ENCODE measurements at regions not wholly inside any gene's neighbourhood (a gene's known extent, or its start where the extent isn't known, plus 50 kb on each side); places are given as distances from the start of the nearest gene placed in this dataset.
"Not testable (repeated sequence)": the region's sequence is repeated elsewhere in the genome, so short reads cannot be mapped to it uniquely, and the experiment has no call there.

DNA sequence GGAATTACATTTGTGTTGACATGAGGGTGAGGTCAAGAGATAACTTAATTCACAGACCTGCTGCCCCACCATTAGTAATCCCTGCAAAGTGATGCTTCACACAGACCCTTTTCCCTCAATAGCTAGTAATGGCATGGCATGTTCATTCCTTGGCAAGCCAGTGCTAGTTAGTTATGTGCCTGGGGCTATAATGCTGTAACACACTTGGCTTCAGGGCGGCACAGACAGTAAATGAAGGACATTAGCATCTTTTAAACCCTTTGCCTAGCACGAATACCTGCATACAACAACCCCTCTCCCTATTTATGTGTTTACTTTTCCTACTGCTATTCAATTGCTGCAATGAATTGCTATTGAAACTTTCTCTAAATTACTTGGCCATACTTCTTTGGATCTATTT, 266.2 kb upstream of the VWC2 start:
- intact Hi-C loops (cut with micrococcal nuclease); H3K9me3 Mint-ChIP-seq; H3K4me1 Mint-ChIP-seq; H3K4me1 ChIP-seq (ENCODE audit: control insufficient read depth in 2 of 2, insufficient read depth in 2 of 2, low read length in 2 of 2); H3K27me3 ChIP-seq (ENCODE audit: control insufficient read depth in 2 of 2, insufficient read depth in 2 of 2, low read length in 2 of 2); POLR2A ChIA-PET; H3K27ac ChIP-seq (ENCODE audit: low read depth, low read length); DNase-seq; H3K36me3 ChIP-seq (ENCODE audit: control insufficient read depth in 2 of 3, insufficient read depth in 3 of 3, low read length in 3 of 3); H3K27me3 Mint-ChIP-seq; H3K4me3 Mint-ChIP-seq; H3K36me3 Mint-ChIP-seq; ATAC-seq; H3K9me3 ChIP-seq (ENCODE audit: control insufficient read depth in 2 of 3, low read length in 3 of 3); H3K4me3 ChIP-seq (ENCODE audit: low read length); H3K27ac Mint-ChIP-seq; CTCF ChIA-PET: not testable (repeated sequence)

DNA sequence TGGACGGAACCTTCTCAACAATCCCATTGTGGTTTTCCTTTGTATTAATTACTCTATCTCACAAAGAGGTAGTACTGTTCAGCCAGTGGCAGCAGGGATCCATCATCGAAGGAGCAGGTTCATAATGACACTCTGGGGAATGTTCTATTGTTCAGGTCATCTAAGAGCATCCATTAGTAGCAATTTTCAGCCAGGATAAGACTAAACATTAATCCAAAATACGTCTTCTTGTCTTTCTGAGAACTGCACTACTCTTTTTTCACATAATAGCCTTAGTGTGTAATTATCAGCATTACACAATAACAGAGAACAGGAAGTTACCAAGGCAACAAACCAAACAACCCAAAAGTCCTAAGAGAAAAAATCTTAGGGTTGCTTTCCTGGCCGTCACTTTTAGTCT, 259.5 kb upstream of the VWC2 start:
- H3K9me3 ChIP-seq (ENCODE audit: control insufficient read depth in 2 of 3, low read length in 3 of 3), result no peaks in the 10 kb centered on the region
- H3K36me3 ChIP-seq (ENCODE audit: control insufficient read depth in 2 of 3, insufficient read depth in 3 of 3, low read length in 3 of 3), result no peaks in the 10 kb centered on the region
- ATAC-seq (no peak), DNase-seq (no peak)
- H3K4me3 ChIP-seq (ENCODE audit: low read length), result no peak overlapping the region
- Mint-ChIP-seq H3K36me3 (no peaks in the 10 kb centered on the region), H3K4me1 (no peaks in the 10 kb centered on the region), H3K27ac (no peak overlapping the region), H3K4me3 (no peak overlapping the region), H3K9me3 (peaks cover 0 to 5% (median 0%) of the 10 kb centered on the region in 11 donors), H3K27me3 (no peaks in the 10 kb centered on the region)
- CTCF ChIA-PET, result no interaction called here
- POLR2A ChIA-PET, result no interaction called here
- H3K27ac ChIP-seq (ENCODE audit: low read depth, low read length), result no peak overlapping the region
- H3K27me3 ChIP-seq (ENCODE audit: control insufficient read depth in 2 of 2, insufficient read depth in 2 of 2, low read length in 2 of 2), result no peaks in the 10 kb centered on the region
- H3K4me1 ChIP-seq (ENCODE audit: control insufficient read depth in 2 of 2, insufficient read depth in 2 of 2, low read length in 2 of 2), result no peaks in the 10 kb centered on the region
- intact Hi-C loops (cut with micrococcal nuclease), result no loop called here

DNA sequence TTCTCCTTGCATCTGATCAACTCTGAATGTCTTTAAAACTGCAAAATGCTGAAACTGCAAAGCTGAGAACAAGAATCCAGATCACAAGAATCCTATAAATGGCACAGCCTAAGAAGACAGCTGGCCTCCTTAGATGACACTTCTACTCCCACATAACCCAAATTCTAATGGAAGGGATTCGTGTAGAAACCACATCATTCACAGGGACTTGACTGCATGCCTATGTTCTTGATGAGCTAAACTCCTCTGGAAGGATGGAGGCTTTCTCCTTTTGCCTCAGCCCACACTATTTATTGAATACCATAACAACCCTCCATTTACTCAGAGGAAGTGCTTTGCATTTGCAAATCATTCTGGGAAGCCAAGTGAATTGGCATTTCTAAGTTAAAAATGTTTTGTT, 252.5 kb upstream of the VWC2 start:
- H3K9me3 Mint-ChIP-seq, result peaks cover 0 to 10% (median 3%) of the 10 kb centered on the region in 11 donors
- intact Hi-C loops (cut with micrococcal nuclease), result no loop called here
- H3K4me3 Mint-ChIP-seq, result no peak overlapping the region

DNA sequence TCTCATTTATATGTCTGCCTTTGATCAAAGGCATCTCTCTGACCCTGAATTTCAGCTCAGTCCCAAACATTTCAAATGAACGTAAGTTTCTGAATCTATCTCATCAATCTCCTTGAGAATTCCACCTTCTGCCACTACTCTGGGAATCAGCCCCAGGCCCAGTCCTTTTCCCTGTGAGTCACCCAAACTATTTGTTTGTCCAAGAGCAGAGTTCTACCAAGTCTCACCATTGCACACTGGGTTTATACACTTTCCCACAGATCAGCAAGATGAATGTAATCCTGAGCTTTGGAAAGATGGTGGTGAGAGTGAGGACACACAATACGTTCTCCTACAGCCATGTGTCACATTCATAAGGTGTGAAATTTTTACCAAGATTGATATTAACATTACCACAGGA, 251.3 kb upstream of the VWC2 start:
- H3K27ac ChIP-seq (ENCODE audit: low read depth, low read length), result no peak overlapping the region
- no peaks in the 10 kb centered on the region for H3K36me3 ChIP-seq (ENCODE audit: control insufficient read depth in 2 of 3, insufficient read depth in 3 of 3, low read length in 3 of 3)
- H3K4me1 Mint-ChIP-seq, result no peaks in the 10 kb centered on the region
- H3K9me3 Mint-ChIP-seq, result peaks cover 0 to 12% (median 3%) of the 10 kb centered on the region in 11 donors
- H3K27ac Mint-ChIP-seq, result no peak overlapping the region
- H3K9me3 ChIP-seq (ENCODE audit: control insufficient read depth in 2 of 3, low read length in 3 of 3), result no peaks in the 10 kb centered on the region
- H3K27me3 ChIP-seq (ENCODE audit: control insufficient read depth in 2 of 2, insufficient read depth in 2 of 2, low read length in 2 of 2), result no peaks in the 10 kb centered on the region
- ATAC-seq, result no peak
- ChIA-PET CTCF (no interaction called here), POLR2A (no interaction called here)
- intact Hi-C loops (cut with micrococcal nuclease), result no loop called here
- H3K27me3 Mint-ChIP-seq, result no peaks in the 10 kb centered on the region
- no peak for DNase-seq
- H3K36me3 Mint-ChIP-seq, result no peaks in the 10 kb centered on the region
- H3K4me1 ChIP-seq (ENCODE audit: control insufficient read depth in 2 of 2, insufficient read depth in 2 of 2, low read length in 2 of 2), result no peaks in the 10 kb centered on the region
- H3K4me3 Mint-ChIP-seq, result no peak overlapping the region
- H3K4me3 ChIP-seq (ENCODE audit: low read length), result no peak overlapping the region

More for the DNA sequence above, 252.5 kb upstream of the VWC2 start:
- ChIA-PET POLR2A (no interaction called here), CTCF (no interaction called here)
- H3K36me3 ChIP-seq (ENCODE audit: control insufficient read depth in 2 of 3, insufficient read depth in 3 of 3, low read length in 3 of 3), result no peaks in the 10 kb centered on the region
- no peak overlapping the region for H3K4me3 ChIP-seq (ENCODE audit: low read length)
- Mint-ChIP-seq H3K27ac (no peak overlapping the region), H3K4me1 (no peaks in the 10 kb centered on the region), H3K36me3 (no peaks in the 10 kb centered on the region), H3K27me3 (no peaks in the 10 kb centered on the region)
- H3K27ac ChIP-seq (ENCODE audit: low read depth, low read length), result no peak overlapping the region
- no peaks in the 10 kb centered on the region for H3K4me1 ChIP-seq (ENCODE audit: control insufficient read depth in 2 of 2, insufficient read depth in 2 of 2, low read length in 2 of 2)
- ATAC-seq (no peak), DNase-seq (no peak)
- H3K9me3 ChIP-seq (ENCODE audit: control insufficient read depth in 2 of 3, low read length in 3 of 3), result no peaks in the 10 kb centered on the region
- no peaks in the 10 kb centered on the region for H3K27me3 ChIP-seq (ENCODE audit: control insufficient read depth in 2 of 2, insufficient read depth in 2 of 2, low read length in 2 of 2)

DNA sequence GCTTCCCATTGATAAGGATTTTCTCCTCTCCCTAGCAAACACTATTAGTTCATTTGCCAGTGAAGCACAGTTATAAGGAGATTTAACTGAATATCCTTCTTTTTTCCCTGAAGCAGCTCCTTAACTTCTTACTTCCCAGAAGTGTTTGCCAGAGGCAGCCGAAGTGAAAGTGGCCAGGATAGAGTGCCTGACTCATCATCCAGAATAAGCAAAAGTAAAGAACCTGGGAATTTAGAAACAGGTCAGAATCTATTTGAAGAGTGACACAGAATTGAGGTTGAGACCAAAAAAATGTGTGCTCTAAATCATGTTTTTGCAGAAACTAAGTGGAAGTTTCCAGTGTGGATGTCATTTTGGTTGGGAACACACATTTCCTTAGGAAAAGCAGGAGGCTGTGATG, 249.6 kb upstream of the VWC2 start:
- H3K36me3 ChIP-seq (ENCODE audit: control insufficient read depth in 2 of 3, insufficient read depth in 3 of 3, low read length in 3 of 3), result no peaks in the 10 kb centered on the region
- peaks cover 0 to 12% (median 5%) of the 10 kb centered on the region in 11 donors for H3K9me3 Mint-ChIP-seq
- H3K27me3 ChIP-seq (ENCODE audit: control insufficient read depth in 2 of 2, insufficient read depth in 2 of 2, low read length in 2 of 2), result no peaks in the 10 kb centered on the region
- H3K4me1 ChIP-seq (ENCODE audit: control insufficient read depth in 2 of 2, insufficient read depth in 2 of 2, low read length in 2 of 2), result no peaks in the 10 kb centered on the region
- ATAC-seq (no peak), DNase-seq (no peak)
- H3K27ac ChIP-seq (ENCODE audit: low read depth, low read length), result no peak overlapping the region
- H3K27ac Mint-ChIP-seq, result no peak overlapping the region
- no peaks in the 10 kb centered on the region for H3K36me3 Mint-ChIP-seq
- no peaks in the 10 kb centered on the region for H3K27me3 Mint-ChIP-seq
- POLR2A ChIA-PET, result no interaction called here
- no peak overlapping the region for H3K4me3 Mint-ChIP-seq
- intact Hi-C loops (cut with micrococcal nuclease), result no loop called here
- no peaks in the 10 kb centered on the region for H3K4me1 Mint-ChIP-seq
- CTCF ChIA-PET, result no interaction called here
- H3K4me3 ChIP-seq (ENCODE audit: low read length), result no peak overlapping the region
- no peaks in the 10 kb centered on the region for H3K9me3 ChIP-seq (ENCODE audit: control insufficient read depth in 2 of 3, low read length in 3 of 3)

DNA sequence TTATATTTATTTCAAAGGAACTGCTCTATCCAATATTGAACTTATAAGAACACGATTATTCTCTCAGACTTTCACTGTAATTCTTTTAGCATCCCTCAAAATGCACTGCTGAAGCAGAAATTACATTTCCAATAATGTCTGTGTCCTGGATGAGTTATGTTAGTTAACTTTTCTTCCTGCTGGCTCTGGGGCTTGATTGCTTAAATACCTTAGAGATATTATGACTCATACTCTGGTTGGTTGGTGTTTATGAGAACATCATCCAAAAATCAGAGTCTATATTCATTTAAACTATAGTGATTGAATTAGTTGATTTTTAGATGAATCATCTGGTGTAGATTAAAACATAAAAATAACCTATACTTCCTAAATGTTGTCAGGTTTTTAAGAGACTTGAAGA, 246.3 kb upstream of the VWC2 start:
- no peaks in the 10 kb centered on the region for H3K36me3 ChIP-seq (ENCODE audit: control insufficient read depth in 2 of 3, insufficient read depth in 3 of 3, low read length in 3 of 3)
- Mint-ChIP-seq H3K27me3 (no peaks in the 10 kb centered on the region), H3K4me1 (no peaks in the 10 kb centered on the region), H3K36me3 (no peaks in the 10 kb centered on the region), H3K9me3 (peaks cover under 1 to 13% (median 5%) of the 10 kb centered on the region in 11 donors), H3K4me3 (no peak overlapping the region), H3K27ac (no peak overlapping the region)
- no peaks in the 10 kb centered on the region for H3K27me3 ChIP-seq (ENCODE audit: control insufficient read depth in 2 of 2, insufficient read depth in 2 of 2, low read length in 2 of 2)
- intact Hi-C loops (cut with micrococcal nuclease), result no loop called here
- no peaks in the 10 kb centered on the region for H3K4me1 ChIP-seq (ENCODE audit: control insufficient read depth in 2 of 2, insufficient read depth in 2 of 2, low read length in 2 of 2)
- no peak overlapping the region for H3K27ac ChIP-seq (ENCODE audit: low read depth, low read length)
- POLR2A ChIA-PET, result no interaction called here
- no peak for ATAC-seq
- no peak overlapping the region for H3K4me3 ChIP-seq (ENCODE audit: low read length)
- DNase-seq, result no peak
- CTCF ChIA-PET, result no interaction called here
- no peaks in the 10 kb centered on the region for H3K9me3 ChIP-seq (ENCODE audit: control insufficient read depth in 2 of 3, low read length in 3 of 3)

DNA sequence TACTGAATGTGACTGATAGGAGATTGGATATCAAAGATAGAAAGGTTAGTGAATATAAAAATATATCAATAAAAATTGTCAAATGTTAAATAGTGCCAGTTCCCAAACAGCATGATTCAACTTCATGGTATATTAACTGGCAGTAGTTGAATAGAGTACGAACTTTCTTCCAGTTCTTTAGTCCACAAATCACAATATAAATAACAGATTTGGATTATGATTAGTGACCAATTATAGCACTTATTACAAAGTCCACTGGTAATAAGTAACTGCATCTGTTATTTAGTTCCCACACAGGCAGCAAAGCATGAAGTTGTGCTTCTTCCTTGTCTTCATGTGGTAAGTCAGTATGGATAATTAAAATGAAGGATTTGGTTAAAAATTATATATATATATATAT, 243.0 kb upstream of the VWC2 start:
- CTCF ChIA-PET, result no interaction called here
- Histone ChIP-seq H3K27me3 (ENCODE audit: control insufficient read depth in 2 of 2, insufficient read depth in 2 of 2, low read length in 2 of 2) (no peaks in the 10 kb centered on the region), H3K36me3 (ENCODE audit: control insufficient read depth in 2 of 3, insufficient read depth in 3 of 3, low read length in 3 of 3) (no peaks in the 10 kb centered on the region), H3K4me1 (ENCODE audit: control insufficient read depth in 2 of 2, insufficient read depth in 2 of 2, low read length in 2 of 2) (no peaks in the 10 kb centered on the region), H3K27ac (ENCODE audit: low read depth, low read length) (no peak overlapping the region), H3K4me3 (ENCODE audit: low read length) (no peak overlapping the region), H3K9me3 (ENCODE audit: control insufficient read depth in 2 of 3, low read length in 3 of 3) (no peaks in the 10 kb centered on the region)
- POLR2A ChIA-PET, result no interaction called here
- Mint-ChIP-seq H3K4me3 (no peak overlapping the region), H3K9me3 (peaks cover 3 to 16% (median 7%) of the 10 kb centered on the region in 11 donors), H3K4me1 (no peaks in the 10 kb centered on the region), H3K27me3 (no peaks in the 10 kb centered on the region), H3K27ac (no peak overlapping the region), H3K36me3 (no peaks in the 10 kb centered on the region)
- intact Hi-C loops (cut with micrococcal nuclease), result no loop called here
- DNase-seq, result no peak
- no peak for ATAC-seq
